Omental fat pad (tissue), 3 donors: ENCODE measurements at regions not wholly inside any gene's neighbourhood (a gene's known extent, or its start where the extent isn't known, plus 50 kb on each side); places are given as distances from the start of the nearest gene placed in this dataset.
"Not testable (repeated sequence)": the region's sequence is repeated elsewhere in the genome, so short reads cannot be mapped to it uniquely, and the experiment has no call there.

ENCODE experiments used
- ATAC-seq: fragments of 150-250 bp; one replicate; pipeline ENCODE4 v1.9.1; 2016; ENCODE audit warnings: mild to moderate bottlenecking, moderate library complexity; ENCODE audit not compliant: low FRiP score
- DNase-seq: peaks from one replicate; pipeline ENCODE4 v3.0.0-alpha.2; 2019; ENCODE audit warnings: low spot score
- TF ChIP-seq, protein P1 (sequence below), 3 donors: fragments of 450-650 bp; IDR thresholded peaks; one replicate each; pipeline ENCODE4 v1.5.1; 2016 to 2017; ENCODE audit warnings: antibody characterized with exemption in 3 of 3, mild to moderate bottlenecking in 3 of 3, moderate library complexity in 2 of 3

GRCh38 chr9:106779796-106780195 is 83.2 kb upstream of the ZNF462 start:
- no peak for DNase-seq

GRCh38 chr9:106783121-106783520 is 79.8 kb upstream of the ZNF462 start:
- no peak for DNase-seq
- no peak for ATAC-seq
- TF ChIP-seq, protein P1, sequence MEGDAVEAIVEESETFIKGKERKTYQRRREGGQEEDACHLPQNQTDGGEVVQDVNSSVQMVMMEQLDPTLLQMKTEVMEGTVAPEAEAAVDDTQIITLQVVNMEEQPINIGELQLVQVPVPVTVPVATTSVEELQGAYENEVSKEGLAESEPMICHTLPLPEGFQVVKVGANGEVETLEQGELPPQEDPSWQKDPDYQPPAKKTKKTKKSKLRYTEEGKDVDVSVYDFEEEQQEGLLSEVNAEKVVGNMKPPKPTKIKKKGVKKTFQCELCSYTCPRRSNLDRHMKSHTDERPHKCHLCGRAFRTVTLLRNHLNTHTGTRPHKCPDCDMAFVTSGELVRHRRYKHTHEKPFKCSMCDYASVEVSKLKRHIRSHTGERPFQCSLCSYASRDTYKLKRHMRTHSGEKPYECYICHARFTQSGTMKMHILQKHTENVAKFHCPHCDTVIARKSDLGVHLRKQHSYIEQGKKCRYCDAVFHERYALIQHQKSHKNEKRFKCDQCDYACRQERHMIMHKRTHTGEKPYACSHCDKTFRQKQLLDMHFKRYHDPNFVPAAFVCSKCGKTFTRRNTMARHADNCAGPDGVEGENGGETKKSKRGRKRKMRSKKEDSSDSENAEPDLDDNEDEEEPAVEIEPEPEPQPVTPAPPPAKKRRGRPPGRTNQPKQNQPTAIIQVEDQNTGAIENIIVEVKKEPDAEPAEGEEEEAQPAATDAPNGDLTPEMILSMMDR (IDR thresholded peaks at IDR 0.05), result no peak

More at GRCh38 chr9:106779796-106780195, 83.2 kb upstream of the ZNF462 start:
- TF ChIP-seq, protein P1 (IDR thresholded peaks at IDR 0.05), result no peak
- ATAC-seq, result no peak

- ATAC-seq (no peak), DNase-seq (no peak)
- TF ChIP-seq, protein P1 (IDR thresholded peaks at IDR 0.05), result no peak
Measured at GRCh38 chr9:106784076-106784475, 78.9 kb upstream of the ZNF462 start.

DNA sequence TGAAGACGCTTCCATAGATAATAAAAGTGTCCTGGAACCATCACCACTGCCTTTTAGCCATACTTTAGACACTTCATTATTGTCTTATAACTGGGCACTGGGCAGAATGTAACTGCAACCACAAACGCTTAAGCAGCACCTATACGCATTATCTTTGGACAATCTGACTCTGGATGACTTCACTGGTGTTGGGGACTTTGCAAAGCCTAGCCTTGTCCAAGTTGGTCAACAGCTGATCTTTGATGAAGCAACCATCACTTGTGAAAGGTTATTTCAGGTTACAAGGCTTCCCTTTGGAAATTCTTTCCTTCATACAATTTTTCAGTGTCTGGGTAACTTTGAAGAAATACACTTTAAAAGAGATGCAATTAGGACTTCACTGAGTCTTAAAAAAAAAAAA is 77.8 kb upstream of the ZNF462 start:
- ATAC-seq, result no peak
- no peak for DNase-seq
- TF ChIP-seq, protein P1 (IDR thresholded peaks at IDR 0.05), result no peak

GRCh38 chr9:106788021-106788420 is 74.9 kb upstream of the ZNF462 start:
- ATAC-seq, DNase-seq: not testable (repeated sequence)

DNA sequence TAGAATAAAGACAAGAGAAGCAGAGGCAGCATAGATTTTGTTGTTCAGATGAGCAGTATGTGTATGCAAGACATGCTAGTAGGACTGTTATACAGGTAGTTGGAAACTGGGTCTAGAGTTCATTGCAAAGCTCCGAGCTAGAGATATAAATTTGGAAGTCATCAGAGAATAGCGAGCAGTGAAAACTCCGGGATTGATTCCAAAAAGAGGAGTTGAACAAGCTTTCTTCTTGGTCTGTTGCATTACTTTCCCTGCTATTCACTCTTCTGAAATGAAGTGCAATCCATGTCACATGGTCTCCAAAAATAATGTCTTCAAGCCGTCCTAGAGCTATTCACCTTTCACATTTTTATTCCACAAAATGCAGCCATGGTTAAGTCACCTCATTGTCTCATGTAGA is 67.9 kb upstream of the ZNF462 start:
- no peak for ATAC-seq
- TF ChIP-seq, protein P1 (IDR thresholded peaks at IDR 0.05), result no peak
- DNase-seq, result no peak

DNA sequence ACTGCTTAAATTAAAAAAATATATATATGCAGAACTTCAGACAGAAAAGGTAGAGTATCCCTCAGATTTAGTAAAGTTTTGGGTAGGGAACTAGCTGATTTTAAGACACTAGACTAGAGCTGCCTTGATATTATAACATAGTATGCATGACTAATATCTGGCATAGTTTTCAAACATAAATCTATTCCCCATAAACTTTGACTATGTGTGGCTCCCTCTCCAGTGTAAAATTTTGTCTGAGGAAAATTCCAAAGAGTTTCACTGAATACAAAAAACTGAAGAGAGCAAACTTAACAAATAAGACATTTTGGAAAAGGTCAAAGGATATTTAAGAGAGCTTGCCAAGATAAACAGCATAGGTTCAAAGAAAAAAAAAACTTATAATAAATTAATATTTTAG is 66.2 kb upstream of the ZNF462 start:
- TF ChIP-seq, protein P1 (IDR thresholded peaks at IDR 0.05), result no peak
- ATAC-seq, result no peak
- no peak for DNase-seq

DNA sequence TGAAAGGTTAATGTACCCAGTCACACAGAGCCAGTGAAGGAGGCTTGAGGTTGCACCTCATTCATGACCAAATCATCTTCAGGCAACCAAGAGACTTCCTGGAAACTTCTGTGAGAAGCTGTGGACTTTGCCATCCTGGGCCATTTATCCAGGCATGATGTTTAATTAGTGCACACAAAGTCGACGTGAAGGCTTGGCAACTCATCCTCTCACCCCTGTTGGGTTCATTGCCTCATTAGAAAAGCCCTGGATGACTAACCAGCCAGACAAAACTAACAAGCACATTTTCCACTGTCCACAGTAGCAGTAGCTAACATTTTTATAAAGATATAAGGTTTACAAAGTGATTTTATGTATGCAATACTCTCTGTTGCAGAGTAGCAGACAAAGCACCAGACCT is 65.7 kb upstream of the ZNF462 start:
- TF ChIP-seq, protein P1 (IDR thresholded peaks at IDR 0.05), result no peak
- DNase-seq, result no peak
- ATAC-seq, result no peak
